Stimulated activated CD4-positive, alpha-beta T cell treated with anti-CD3 and anti-CD28 coated beads, TNF-alpha, amount 100 ng/mL, for 48 hours (primary cell): ENCODE measurements at regions not wholly inside any gene's neighbourhood (a gene's known extent, or its start where the extent isn't known, plus 50 kb on each side); places are given as distances from the start of the nearest gene placed in this dataset.
"Not testable (repeated sequence)": the region's sequence is repeated elsewhere in the genome, so short reads cannot be mapped to it uniquely, and the experiment has no call there.

ENCODE experiments used
- DNase-seq, 3 donors: peaks; one replicate each; pipeline ENCODE4 v3.0.0-alpha.2; 2020; ENCODE audit warnings: low read depth in 3 of 3

DNA sequence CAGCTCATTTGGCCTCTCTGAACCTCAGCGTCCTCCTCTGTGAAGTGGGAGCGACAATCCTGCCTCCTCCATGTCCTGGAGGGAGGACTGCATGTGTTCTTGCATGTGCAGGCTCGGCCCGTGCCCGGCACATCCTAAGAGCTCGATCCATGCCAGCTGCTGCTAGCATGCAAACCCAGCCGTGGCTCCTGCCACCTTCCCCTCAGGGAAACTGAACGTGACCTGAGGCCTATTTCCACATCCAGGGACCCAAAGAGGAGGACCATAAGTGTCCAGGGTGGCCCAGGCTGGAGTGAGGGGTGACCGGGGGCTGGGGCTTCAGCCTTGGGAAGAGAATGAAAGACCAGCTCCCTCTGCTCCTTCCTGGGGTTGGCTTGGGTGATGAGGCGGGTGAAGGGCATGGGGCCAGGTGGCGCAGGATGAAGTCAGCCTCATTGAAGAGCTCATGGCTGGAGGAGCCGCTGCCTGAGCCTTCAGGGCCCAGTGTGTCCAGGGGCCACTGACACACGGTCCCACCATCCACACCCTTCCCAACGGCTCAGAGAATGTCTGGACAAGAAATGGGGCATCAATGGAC lies 115.7 kb upstream of the AKAP13 start:
- not testable (repeated sequence) for DNase-seq

- not testable (repeated sequence) for DNase-seq
These were observed 113.1 kb upstream of the AKAP13 start for GRCh38 chr15:85267158-85267857.

DNA sequence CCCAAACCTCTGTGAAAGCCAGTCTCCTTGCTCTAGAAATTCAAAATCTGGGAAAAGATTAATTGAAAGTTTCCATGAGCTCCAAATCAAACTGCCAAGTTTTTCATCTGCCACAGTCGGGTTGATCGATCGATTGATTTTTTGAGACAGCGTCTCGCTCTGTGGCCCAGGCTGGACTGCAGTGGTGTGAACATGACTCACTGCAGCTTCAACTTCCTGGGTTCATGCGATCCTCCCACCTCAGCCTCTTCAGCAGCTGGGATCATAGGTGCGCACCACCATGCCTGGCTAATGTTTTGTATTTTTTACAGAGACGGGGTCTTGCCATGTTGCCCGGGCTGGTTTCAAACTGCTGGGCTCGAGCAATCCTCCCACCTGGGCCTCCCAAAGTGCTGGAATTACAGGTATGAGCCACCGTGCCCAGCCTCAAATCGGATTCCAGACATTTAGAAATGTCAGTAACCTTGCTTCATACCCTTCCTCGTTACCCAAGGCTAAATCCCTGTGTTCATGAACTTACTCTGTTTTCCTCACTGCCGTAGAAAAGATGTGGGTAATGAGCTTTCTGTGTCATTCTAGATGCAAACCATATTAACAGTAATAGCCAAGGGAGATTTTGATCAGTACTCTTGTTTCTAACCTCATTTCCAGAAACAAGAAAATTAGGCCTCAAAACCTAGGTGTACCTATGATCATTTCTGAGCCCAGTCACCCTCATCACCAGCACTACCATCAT lies 105.9 kb upstream of the AKAP13 start:
- DNase-seq: no peak

DNA sequence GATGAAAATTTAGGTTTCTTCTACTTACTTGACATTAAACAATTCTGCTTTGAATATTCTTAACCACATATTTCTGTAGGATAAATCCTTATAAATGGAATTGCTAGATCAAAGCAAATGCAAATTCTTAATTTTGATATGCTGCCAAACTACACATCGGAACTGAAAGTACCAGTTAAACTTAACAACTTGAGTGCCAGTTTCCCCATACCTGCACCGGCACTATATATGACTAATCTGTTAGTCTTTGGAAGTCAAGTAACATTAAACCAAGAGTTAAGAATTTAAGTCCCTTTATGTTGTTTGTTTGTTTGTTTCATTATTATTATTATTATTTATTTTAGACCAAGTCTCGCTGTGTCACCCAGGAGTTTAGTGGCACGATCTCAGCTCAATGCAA lies 103.9 kb upstream of the AKAP13 start:
- no peak for DNase-seq

DNA sequence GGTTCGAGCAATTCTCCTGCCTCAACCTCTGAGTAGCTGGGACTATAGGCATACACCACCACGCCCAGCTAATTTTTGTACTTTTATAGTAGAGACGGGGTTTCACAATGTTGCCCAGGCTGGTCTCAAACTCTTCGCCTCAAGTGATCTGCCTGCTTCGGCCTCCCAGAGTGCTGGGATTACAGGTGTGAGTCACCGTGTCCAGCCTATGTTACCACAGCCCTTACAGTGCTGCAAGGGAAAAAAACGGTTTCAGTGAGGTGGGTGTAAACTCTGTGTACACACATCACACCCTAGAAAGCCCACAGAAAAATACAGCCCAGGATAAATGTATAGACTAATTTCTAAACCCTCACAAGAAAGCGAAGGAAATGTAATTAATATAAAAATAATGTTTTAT lies 103.5 kb upstream of the AKAP13 start:
- no peak for DNase-seq

GRCh38 chr15:85277847-85278370 lies 102.5 kb upstream of the AKAP13 start:
- no peak for DNase-seq

- DNase-seq: no peak
These were observed 100.2 kb upstream of the AKAP13 start for GRCh38 chr15:85280203-85280602.

GRCh38 chr15:85281293-85281882 lies 99.0 kb upstream of the AKAP13 start:
- DNase-seq: no peak

DNA sequence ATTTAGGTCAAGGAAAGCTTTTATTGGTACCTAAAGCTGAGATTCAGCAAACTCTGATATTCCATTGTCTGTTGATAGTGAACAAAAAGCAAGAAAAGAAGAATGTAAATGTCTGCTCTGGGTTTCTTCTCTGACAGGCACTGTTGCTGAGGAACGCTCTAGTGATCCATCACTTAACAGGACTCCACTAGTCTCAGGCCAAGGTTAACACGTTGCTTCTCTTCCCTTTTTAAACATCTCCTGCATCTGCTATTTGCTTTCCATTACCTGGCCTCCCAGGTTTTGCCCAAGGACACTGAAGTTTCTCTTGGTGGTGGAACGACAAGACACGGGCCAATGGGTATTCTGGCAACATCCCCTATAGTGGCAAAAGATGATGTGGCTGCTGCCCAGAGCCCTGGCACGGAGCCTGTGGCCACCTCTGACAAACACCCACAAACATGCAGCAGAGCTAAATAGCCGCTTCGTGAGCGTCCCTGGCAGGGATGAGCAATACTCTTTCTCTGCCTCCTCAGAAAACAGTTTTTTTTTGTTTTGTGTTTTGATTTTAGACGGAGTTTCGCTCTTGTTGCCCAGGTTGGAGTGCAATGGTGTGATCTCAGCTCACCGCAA lies 97.8 kb upstream of the AKAP13 start:
- DNase-seq: no peak

- not testable (repeated sequence) for DNase-seq
These were observed 96.6 kb upstream of the AKAP13 start for GRCh38 chr15:85283815-85284214.

DNA sequence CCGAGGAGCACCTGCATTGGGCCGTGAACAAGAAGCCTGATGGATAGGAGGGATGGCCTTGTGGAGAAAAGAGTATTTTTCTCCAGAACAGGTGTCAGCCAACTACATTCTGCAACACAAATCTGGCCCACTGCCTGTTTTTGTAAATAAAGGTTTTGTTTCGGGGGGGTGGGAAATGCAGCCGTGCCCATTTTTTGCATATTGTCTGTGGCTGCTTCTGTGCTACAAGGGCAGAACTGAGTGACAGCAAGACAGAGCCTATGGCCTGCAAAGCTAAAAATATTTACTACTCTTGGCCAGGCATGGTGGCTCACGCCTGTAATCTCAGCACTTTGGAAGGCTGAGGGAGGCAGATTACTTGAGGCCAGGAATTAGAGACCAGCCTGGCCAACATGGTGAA lies 95.9 kb upstream of the AKAP13 start:
- no peak for DNase-seq

GRCh38 chr15:85289677-85290365 lies 90.6 kb upstream of the AKAP13 start:
- peak in 1 of 3 donors; percentile 10 for DNase-seq

GRCh38 chr15:85292583-85292982 lies 87.8 kb upstream of the AKAP13 start:
- DNase-seq: not testable (repeated sequence)

- peak; percentile 27 to 61 (median 46) for DNase-seq
These were observed 83.6 kb upstream of the AKAP13 start for GRCh38 chr15:85296615-85297402.

DNA sequence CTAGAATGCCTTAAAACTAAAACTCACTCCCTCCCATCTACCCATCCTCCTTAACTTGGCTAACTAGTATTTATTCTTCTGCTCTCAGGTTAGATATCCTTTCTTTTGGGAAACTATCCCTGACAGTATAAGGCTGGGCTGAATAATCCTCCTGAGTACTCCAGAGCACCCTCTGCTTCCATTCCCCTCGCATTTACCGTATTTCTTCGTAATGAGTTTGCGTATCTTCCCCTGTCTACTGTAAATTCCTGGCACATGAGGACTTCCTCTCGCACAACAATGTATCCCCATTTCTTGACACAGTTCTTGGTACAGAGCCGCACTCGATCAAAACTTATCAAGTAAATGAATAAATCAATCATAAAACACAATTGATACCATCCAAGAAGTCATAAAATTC lies 82.9 kb upstream of the AKAP13 start:
- no peak for DNase-seq

- DNase-seq: no peak
These were observed 82.0 kb upstream of the AKAP13 start for GRCh38 chr15:85298366-85298765.

DNA sequence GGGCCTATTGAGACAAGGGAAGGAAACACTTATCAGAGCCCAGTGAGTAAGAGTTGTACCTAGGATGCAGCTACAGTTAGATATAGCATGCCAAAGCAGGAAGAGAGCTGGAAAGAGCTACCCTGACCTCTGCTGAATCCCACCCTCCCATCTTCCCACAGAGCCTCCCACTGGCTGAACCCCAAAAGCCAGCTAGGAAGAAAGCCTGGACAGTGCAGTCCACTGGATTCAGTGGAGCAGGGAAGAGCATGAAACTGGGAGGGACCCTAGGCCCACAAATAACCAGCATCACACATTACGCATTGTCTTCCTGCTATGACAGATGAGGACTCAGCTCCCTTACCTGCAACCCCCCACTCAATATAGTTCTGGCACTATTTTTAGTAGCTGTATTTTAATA lies 81.5 kb upstream of the AKAP13 start:
- DNase-seq: no peak

DNA sequence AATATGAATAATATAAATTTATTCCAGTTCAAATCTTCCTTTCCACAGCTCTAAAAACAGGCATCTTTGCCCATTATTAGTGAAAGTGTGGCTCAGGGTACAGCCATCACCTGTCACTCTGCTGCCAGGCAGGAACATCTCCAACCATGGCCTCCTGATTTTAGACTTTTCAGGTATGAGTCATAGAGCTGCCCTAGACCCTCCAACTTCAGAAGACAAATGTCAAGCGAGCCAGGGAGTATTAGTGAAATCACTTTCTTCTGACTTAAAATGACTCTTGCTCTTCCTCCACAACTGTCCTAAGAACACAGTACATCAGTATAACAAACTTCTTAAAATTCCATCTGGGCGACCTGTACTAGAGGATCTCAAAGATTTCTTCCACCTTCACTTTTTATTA lies 78.1 kb upstream of the AKAP13 start:
- no peak for DNase-seq

GRCh38 chr15:85305050-85305449 lies 75.4 kb upstream of the AKAP13 start:
- DNase-seq: no peak

GRCh38 chr15:85306946-85307686 lies 73.3 kb upstream of the AKAP13 start:
- no peak for DNase-seq
